ENCODE measurements at regions not wholly inside any gene's neighbourhood (a gene's known extent, or its start where the extent isn't known, plus 50 kb on each side); places are given as distances from the start of the nearest gene placed in this dataset.

GRCh38 chr1:168920456-168921094 lies 185.9 kb upstream of the ATP1B1 start:
- no peak for DNase-seq

GRCh38 chr1:168921629-168922028 lies 184.9 kb upstream of the ATP1B1 start:
- DNase-seq = no peak

- DNase-seq = no peak
Measured at GRCh38 chr1:168923521-168924136, 182.9 kb upstream of the ATP1B1 start.

- no peak for DNase-seq
Measured at GRCh38 chr1:168924976-168925375, 181.5 kb upstream of the ATP1B1 start.

- DNase-seq = no peak
Measured at GRCh38 chr1:168926236-168926635, 180.3 kb upstream of the ATP1B1 start.

- no peak for DNase-seq
Measured at GRCh38 chr1:168932539-168932938, 174.0 kb upstream of the ATP1B1 start.

GRCh38 chr1:168933141-168933805 lies 173.2 kb upstream of the ATP1B1 start:
- DNase-seq = no peak

- DNase-seq = no peak
Measured at GRCh38 chr1:168939110-168939946, 167.2 kb upstream of the ATP1B1 start.

GRCh38 chr1:168939947-168940223 lies 166.6 kb upstream of the ATP1B1 start:
- DNase-seq = no peak

- no peak for DNase-seq
Measured at GRCh38 chr1:168941640-168942039, 164.8 kb upstream of the ATP1B1 start.

- DNase-seq = no peak
Measured at GRCh38 chr1:168942165-168942564, 164.3 kb upstream of the ATP1B1 start.

GRCh38 chr1:168945870-168946269 lies 160.6 kb upstream of the ATP1B1 start:
- no peak for DNase-seq

GRCh38 chr1:168947041-168947440 lies 159.4 kb upstream of the ATP1B1 start:
- no peak for DNase-seq

- DNase-seq = no peak
Measured at GRCh38 chr1:168949672-168950071, 156.8 kb upstream of the ATP1B1 start.

GRCh38 chr1:168957818-168958217 lies 148.7 kb upstream of the ATP1B1 start:
- no peak for DNase-seq

- no peak for DNase-seq
Measured at GRCh38 chr1:168958562-168959289, 147.8 kb upstream of the ATP1B1 start.

- DNase-seq = no peak
Measured at GRCh38 chr1:168959382-168959781, 147.1 kb upstream of the ATP1B1 start.

- no peak for DNase-seq
Measured at GRCh38 chr1:168960114-168960513, 146.4 kb upstream of the ATP1B1 start.

GRCh38 chr1:168960595-168960994 lies 145.9 kb upstream of the ATP1B1 start:
- no peak for DNase-seq

- no peak for DNase-seq
Measured at GRCh38 chr1:168963601-168964000, 142.9 kb upstream of the ATP1B1 start.

GRCh38 chr1:168964478-168964877 lies 142.0 kb upstream of the ATP1B1 start:
- DNase-seq = no peak

GRCh38 chr1:168966217-168966616 lies 140.3 kb upstream of the ATP1B1 start:
- no peak for DNase-seq

- DNase-seq = no peak
Measured at GRCh38 chr1:168966636-168967035, 139.9 kb upstream of the ATP1B1 start.

All from activated CD4-positive, alpha-beta T cell treated with anti-CD3 and anti-CD28 coated beads for 48 hours (primary cell).